ENCODE measurements at regions not wholly inside any gene's neighbourhood (a gene's known extent, or its start where the extent isn't known, plus 50 kb on each side); places are given as distances from the start of the nearest gene placed in this dataset.

GRCh38 chr2:64754570-64754969 is 100.9 kb upstream of the SERTAD2 start:
- TF ChIP-seq EZH2 (IDR thresholded peaks at IDR 0.05; ENCODE audit: borderline replicate concordance, low read depth, low read length, severe bottlenecking) (no peak), MYC (IDR thresholded peaks at IDR 0.05; ENCODE audit: low read depth, low read length) (no peak), MAX (IDR thresholded peaks at IDR 0.05; ENCODE audit: insufficient read depth, insufficient read length) (no peak), POLR2AphosphoS5 (IDR thresholded peaks at IDR 0.05; ENCODE audit: insufficient read depth, low read depth, low read length) (no peak), POLR2A (IDR thresholded peaks at IDR 0.05; ENCODE audit: low read depth, low read length) (no peak)
- TF ChIP-seq, protein P1, sequence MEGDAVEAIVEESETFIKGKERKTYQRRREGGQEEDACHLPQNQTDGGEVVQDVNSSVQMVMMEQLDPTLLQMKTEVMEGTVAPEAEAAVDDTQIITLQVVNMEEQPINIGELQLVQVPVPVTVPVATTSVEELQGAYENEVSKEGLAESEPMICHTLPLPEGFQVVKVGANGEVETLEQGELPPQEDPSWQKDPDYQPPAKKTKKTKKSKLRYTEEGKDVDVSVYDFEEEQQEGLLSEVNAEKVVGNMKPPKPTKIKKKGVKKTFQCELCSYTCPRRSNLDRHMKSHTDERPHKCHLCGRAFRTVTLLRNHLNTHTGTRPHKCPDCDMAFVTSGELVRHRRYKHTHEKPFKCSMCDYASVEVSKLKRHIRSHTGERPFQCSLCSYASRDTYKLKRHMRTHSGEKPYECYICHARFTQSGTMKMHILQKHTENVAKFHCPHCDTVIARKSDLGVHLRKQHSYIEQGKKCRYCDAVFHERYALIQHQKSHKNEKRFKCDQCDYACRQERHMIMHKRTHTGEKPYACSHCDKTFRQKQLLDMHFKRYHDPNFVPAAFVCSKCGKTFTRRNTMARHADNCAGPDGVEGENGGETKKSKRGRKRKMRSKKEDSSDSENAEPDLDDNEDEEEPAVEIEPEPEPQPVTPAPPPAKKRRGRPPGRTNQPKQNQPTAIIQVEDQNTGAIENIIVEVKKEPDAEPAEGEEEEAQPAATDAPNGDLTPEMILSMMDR (IDR thresholded peaks at IDR 0.05; ENCODE audit: extremely low read depth in 1 of 2, insufficient read depth in 1 of 2, low read depth in 1 of 2, low read length in 2 of 2) = no peak

Measured in endothelial cell of umbilical vein (primary cell).